ENCODE measurements at regions not wholly inside any gene's neighbourhood (a gene's known extent, or its start where the extent isn't known, plus 50 kb on each side); places are given as distances from the start of the nearest gene placed in this dataset.

DNA sequence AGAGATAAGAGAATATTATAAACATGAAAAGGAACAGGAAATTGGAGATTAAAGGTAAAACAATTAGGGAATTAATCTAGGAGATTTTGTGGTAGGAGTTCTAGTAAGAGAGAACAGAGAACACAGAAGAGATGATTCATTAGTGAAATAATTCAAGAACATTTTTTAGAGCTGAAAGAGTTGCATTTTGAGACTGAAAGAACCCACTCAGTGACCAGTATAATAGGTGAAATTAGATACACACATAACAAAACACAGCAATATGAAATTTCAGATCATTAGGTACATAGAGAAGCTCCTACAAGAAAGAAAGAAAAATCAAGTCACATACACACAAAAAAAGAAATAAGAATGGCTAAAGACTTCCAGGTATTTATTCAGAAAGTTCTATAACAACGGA lies 144.0 kb downstream of the CYSLTR2 start (continued):
- no peak for TF ChIP-seq EGR1 (IDR thresholded peaks at IDR 0.05; ENCODE audit: low read depth in 2 of 2)
- TF ChIP-seq TAF1 (conservative IDR thresholded peaks at IDR 0.05) = no peak

DNA sequence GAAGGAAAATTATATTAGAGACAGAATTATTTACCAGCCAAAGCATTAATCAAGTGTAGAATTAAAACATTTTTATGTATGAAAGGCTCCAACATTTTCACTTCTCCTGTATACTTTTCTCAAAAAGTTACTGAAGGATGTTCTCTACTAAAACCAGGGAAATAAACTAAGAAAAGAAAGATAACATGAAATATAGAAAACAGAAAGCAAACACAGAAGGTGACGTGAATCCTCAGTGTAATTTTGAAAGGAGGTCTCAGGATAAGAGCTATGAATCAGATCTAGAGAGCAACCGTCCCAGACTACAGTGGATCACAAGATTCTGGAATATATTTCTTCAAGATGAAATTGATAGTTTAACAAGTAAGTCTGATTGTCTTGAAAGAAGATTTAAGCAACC lies 144.5 kb downstream of the CYSLTR2 start:
- Histone ChIP-seq H3K27me3 (ENCODE audit: control insufficient read depth in 4 of 4, insufficient read depth in 4 of 4, low read length in 3 of 4) (no peaks in the 10 kb centered on the region), H3K4me1 (ENCODE audit: control insufficient read depth in 4 of 4, insufficient read depth in 4 of 4, low read length in 3 of 4) (no peaks in the 10 kb centered on the region), H3K36me3 (ENCODE audit: control insufficient read depth in 4 of 4, insufficient read depth in 3 of 4, low read depth in 1 of 4, low read length in 3 of 4) (no peaks in the 10 kb centered on the region), H3K27ac (ENCODE audit: low read depth in 1 of 2, low read length in 2 of 2) (no peak overlapping the region), H3K9me3 (ENCODE audit: control insufficient read depth in 4 of 4, low read length in 3 of 4) (no peaks in the 10 kb centered on the region), H3K9ac (ENCODE audit: low read depth in 1 of 2, low read length in 2 of 2) (no peak overlapping the region), H3K4me3 (ENCODE audit: low read depth in 1 of 3, low read length in 3 of 3) (no peak overlapping the region)
- WGBS = 88% methylated on average over 2 of the region's 2 CpGs
- DNase-seq (ENCODE audit: low spot score) = no peak
- TF ChIP-seq RAD21 (IDR thresholded peaks at IDR 0.05) (no peak), HNF4G (IDR thresholded peaks at IDR 0.05) (no peak), JUND (IDR thresholded peaks at IDR 0.05) (no peak), FOXA1 (IDR thresholded peaks at IDR 0.05) (no peak), RXRA (IDR thresholded peaks at IDR 0.05) (no peak), NR2F2 (IDR thresholded peaks at IDR 0.05) (no peak)
- TF ChIP-seq, protein P1, sequence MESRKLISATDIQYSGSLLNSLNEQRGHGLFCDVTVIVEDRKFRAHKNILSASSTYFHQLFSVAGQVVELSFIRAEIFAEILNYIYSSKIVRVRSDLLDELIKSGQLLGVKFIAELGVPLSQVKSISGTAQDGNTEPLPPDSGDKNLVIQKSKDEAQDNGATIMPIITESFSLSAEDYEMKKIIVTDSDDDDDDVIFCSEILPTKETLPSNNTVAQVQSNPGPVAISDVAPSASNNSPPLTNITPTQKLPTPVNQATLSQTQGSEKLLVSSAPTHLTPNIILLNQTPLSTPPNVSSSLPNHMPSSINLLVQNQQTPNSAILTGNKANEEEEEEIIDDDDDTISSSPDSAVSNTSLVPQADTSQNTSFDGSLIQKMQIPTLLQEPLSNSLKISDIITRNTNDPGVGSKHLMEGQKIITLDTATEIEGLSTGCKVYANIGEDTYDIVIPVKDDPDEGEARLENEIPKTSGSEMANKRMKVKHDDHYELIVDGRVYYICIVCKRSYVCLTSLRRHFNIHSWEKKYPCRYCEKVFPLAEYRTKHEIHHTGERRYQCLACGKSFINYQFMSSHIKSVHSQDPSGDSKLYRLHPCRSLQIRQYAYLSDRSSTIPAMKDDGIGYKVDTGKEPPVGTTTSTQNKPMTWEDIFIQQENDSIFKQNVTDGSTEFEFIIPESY (IDR thresholded peaks at IDR 0.05) = no peak
- TF ChIP-seq, protein P2, sequence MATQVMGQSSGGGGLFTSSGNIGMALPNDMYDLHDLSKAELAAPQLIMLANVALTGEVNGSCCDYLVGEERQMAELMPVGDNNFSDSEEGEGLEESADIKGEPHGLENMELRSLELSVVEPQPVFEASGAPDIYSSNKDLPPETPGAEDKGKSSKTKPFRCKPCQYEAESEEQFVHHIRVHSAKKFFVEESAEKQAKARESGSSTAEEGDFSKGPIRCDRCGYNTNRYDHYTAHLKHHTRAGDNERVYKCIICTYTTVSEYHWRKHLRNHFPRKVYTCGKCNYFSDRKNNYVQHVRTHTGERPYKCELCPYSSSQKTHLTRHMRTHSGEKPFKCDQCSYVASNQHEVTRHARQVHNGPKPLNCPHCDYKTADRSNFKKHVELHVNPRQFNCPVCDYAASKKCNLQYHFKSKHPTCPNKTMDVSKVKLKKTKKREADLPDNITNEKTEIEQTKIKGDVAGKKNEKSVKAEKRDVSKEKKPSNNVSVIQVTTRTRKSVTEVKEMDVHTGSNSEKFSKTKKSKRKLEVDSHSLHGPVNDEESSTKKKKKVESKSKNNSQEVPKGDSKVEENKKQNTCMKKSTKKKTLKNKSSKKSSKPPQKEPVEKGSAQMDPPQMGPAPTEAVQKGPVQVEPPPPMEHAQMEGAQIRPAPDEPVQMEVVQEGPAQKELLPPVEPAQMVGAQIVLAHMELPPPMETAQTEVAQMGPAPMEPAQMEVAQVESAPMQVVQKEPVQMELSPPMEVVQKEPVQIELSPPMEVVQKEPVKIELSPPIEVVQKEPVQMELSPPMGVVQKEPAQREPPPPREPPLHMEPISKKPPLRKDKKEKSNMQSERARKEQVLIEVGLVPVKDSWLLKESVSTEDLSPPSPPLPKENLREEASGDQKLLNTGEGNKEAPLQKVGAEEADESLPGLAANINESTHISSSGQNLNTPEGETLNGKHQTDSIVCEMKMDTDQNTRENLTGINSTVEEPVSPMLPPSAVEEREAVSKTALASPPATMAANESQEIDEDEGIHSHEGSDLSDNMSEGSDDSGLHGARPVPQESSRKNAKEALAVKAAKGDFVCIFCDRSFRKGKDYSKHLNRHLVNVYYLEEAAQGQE (IDR thresholded peaks at IDR 0.05) = no peak
- TF ChIP-seq, protein P3, sequence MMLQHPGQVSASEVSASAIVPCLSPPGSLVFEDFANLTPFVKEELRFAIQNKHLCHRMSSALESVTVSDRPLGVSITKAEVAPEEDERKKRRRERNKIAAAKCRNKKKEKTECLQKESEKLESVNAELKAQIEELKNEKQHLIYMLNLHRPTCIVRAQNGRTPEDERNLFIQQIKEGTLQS (IDR thresholded peaks at IDR 0.05) = no peak

DNA sequence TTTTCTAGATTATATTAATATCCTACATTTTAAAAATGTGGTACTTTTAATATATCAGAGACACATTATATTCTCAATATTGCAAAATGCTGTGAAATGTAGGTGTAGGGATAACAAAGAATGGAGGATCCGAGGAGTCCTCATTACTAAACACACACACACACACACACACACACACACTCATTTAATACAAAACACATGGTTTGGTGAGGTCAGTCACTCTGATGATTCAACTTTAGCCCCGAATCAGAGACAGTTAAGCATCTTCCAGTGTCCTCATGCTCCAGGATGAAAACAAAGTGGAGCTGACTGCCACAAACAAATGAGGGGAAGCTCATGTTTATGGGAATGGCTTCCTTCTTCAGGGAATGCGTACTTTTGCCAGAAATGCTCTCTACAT lies 147.5 kb downstream of the CYSLTR2 start:
- no peaks in the 10 kb centered on the region for H3K4me1 ChIP-seq (ENCODE audit: control insufficient read depth in 4 of 4, insufficient read depth in 4 of 4, low read length in 3 of 4)
- no peak for DNase-seq (ENCODE audit: low spot score)
- no peak overlapping the region for H3K4me3 ChIP-seq (ENCODE audit: low read depth in 1 of 3, low read length in 3 of 3)
- no peaks in the 10 kb centered on the region for H3K9me3 ChIP-seq (ENCODE audit: control insufficient read depth in 4 of 4, low read length in 3 of 4)
- WGBS = 84% methylated on average over 3 of the region's 3 CpGs
- TF ChIP-seq HNF4G (IDR thresholded peaks at IDR 0.05) (no peak), HNF4A (conservative IDR thresholded peaks at IDR 0.05) (no peak), RXRA (IDR thresholded peaks at IDR 0.05) (no peak), EGR1 (IDR thresholded peaks at IDR 0.05; ENCODE audit: low read depth in 2 of 2) (no peak), RAD21 (IDR thresholded peaks at IDR 0.05) (no peak)
- TF ChIP-seq, protein P4, sequence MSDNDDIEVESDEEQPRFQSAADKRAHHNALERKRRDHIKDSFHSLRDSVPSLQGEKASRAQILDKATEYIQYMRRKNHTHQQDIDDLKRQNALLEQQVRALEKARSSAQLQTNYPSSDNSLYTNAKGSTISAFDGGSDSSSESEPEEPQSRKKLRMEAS (IDR thresholded peaks at IDR 0.05) = no peak
- TF ChIP-seq, protein P2 (IDR thresholded peaks at IDR 0.05) = no peak
- H3K36me3 ChIP-seq (ENCODE audit: control insufficient read depth in 4 of 4, insufficient read depth in 3 of 4, low read depth in 1 of 4, low read length in 3 of 4) = no peaks in the 10 kb centered on the region
- no peaks in the 10 kb centered on the region for H3K27me3 ChIP-seq (ENCODE audit: control insufficient read depth in 4 of 4, insufficient read depth in 4 of 4, low read length in 3 of 4)
- no peak overlapping the region for H3K27ac ChIP-seq (ENCODE audit: low read depth in 1 of 2, low read length in 2 of 2)
- no peak overlapping the region for H3K9ac ChIP-seq (ENCODE audit: low read depth in 1 of 2, low read length in 2 of 2)

All from liver (tissue), 7 donors.